Uterus (tissue), 2 donors: ENCODE measurements at regions not wholly inside any gene's neighbourhood (a gene's known extent, or its start where the extent isn't known, plus 50 kb on each side); places are given as distances from the start of the nearest gene placed in this dataset.

Experiments
- CTCF ChIP-seq, 4 experiments: fragments of 200-600 bp in 2 of 4; fragments of 450-650 bp in 2 of 4; sonication (generic) in 2 of 4; IDR thresholded peaks; one replicate each; pipeline ENCODE4 v1.5.1; 2016 to 2019; ENCODE audit warnings: antibody characterized with exemption in 4 of 4, mild to moderate bottlenecking in 2 of 4, moderate library complexity in 1 of 4
- POLR2A ChIP-seq, 2 donors: fragments of 450-650 bp; IDR thresholded peaks; one replicate each; pipeline ENCODE4 v1.6.1; 2016; ENCODE audit warnings: antibody characterized with exemption in 2 of 2, mild to moderate bottlenecking in 1 of 2, moderate library complexity in 1 of 2

DNA sequence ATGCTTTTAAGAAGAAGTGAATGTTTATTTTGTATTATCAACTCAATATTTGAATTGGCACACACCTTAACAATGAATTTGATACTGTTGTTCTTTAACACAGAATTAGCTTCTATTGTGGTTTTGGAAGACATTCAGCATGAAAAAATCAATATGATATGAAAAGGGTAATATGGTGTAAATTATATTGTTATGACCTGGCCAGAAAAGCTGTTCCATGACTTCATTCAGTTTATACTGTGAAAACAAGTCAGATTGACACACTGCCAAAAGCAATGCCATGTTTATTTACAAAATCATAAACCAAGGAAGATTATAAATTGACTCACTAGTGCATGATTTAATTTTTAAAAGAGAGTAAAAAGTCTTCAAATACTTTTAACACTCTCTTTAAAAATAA, 851.4 kb upstream of the SEL1L start:
- TF ChIP-seq CTCF (IDR thresholded peaks at IDR 0.05), result no peak
- no peak for TF ChIP-seq POLR2A (IDR thresholded peaks at IDR 0.05)
